Transverse colon (tissue), 3 donors: ENCODE measurements at regions not wholly inside any gene's neighbourhood (a gene's known extent, or its start where the extent isn't known, plus 50 kb on each side); places are given as distances from the start of the nearest gene placed in this dataset.

Experiments used
- POLR2A ChIP-seq: fragments of 450-650 bp; IDR thresholded peaks from one replicate; pipeline ENCODE4 v1.6.1; 2016; ENCODE audit warnings: antibody characterized with exemption, mild to moderate bottlenecking, moderate library complexity
- TF ChIP-seq, protein P1 (sequence below), 5 experiments: fragments of 200-600 bp in 3 of 5; fragments of 450-650 bp in 2 of 5; sonication (generic) in 3 of 5; IDR thresholded peaks; 1 replicate in 2 of 5; 2 replicates in 3 of 5; pipeline ENCODE4 v1.5.1; 2016 to 2017; ENCODE audit warnings: antibody characterized with exemption in 5 of 5, inconsistent platforms in 3 of 5, mild to moderate bottlenecking in 2 of 5, moderate library complexity in 1 of 5

DNA sequence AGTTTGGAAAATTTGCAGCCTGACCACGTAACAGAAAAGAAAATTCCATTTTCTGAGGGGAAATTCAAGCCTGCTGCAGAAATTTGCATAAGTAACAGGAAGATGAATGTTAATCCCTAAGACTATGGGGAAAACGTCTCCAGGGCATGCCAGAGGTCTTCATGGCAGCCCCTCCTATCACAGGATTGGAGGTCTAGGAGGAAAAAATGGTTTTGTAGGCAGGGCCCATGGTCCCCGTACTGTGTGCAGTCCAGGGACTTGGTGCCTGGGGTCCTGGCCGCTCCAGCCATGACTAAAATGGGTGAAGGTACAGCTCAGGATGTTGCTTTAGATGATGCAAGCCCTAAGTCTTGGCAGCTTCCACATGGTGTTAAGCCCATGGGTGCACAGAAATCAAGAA lies 437.3 kb upstream of the SEMA3A start:
- TF ChIP-seq, protein P1, sequence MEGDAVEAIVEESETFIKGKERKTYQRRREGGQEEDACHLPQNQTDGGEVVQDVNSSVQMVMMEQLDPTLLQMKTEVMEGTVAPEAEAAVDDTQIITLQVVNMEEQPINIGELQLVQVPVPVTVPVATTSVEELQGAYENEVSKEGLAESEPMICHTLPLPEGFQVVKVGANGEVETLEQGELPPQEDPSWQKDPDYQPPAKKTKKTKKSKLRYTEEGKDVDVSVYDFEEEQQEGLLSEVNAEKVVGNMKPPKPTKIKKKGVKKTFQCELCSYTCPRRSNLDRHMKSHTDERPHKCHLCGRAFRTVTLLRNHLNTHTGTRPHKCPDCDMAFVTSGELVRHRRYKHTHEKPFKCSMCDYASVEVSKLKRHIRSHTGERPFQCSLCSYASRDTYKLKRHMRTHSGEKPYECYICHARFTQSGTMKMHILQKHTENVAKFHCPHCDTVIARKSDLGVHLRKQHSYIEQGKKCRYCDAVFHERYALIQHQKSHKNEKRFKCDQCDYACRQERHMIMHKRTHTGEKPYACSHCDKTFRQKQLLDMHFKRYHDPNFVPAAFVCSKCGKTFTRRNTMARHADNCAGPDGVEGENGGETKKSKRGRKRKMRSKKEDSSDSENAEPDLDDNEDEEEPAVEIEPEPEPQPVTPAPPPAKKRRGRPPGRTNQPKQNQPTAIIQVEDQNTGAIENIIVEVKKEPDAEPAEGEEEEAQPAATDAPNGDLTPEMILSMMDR (IDR thresholded peaks at IDR 0.05) = no peak
- TF ChIP-seq POLR2A = no peak
